RPMI8226 (cell line): ENCODE measurements at regions not wholly inside any gene's neighbourhood (a gene's known extent, or its start where the extent isn't known, plus 50 kb on each side); places are given as distances from the start of the nearest gene placed in this dataset.
"Not testable (repeated sequence)": the region's sequence is repeated elsewhere in the genome, so short reads cannot be mapped to it uniquely, and the experiment has no call there.

Experiments used
- DNase-seq: peaks from one replicate; pipeline ENCODE4 v3.0.0-alpha.2; 2015

DNA sequence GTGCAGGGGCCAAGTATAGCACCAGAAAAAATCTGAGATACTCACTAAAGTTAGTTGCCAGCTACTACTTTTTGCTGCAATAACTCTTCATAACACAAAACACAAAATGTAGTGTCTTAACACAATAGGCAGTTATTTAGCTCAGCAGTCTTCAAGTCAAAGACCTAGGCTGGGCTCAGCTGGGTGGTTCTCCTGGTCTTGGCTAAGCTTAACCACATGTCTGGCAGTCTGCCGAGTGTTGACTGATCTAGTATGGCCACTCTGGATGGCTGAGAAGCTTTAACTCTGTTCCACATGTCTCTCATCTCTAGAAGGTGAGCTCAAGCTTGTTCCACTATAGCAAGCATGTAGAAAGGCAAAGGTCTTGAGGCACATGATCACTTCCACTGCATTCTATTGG lies 451.6 kb downstream of the SOX11 start:
- no peak for DNase-seq

DNA sequence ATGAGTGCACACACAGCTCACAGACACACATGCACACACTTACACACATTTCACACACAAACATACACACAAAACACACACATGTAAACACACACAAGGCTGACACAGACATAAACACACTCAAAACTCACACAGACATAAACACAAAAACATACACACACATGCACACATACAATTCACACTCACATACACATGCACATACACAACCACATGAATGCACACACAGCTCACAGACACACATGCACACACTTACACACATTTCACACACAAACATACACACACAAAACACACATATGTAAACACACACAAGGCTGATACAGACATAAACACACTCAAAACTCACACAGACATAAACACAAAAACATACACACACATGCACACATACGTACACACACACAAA lies 455.0 kb downstream of the SOX11 start:
- DNase-seq: not testable (repeated sequence)

DNA sequence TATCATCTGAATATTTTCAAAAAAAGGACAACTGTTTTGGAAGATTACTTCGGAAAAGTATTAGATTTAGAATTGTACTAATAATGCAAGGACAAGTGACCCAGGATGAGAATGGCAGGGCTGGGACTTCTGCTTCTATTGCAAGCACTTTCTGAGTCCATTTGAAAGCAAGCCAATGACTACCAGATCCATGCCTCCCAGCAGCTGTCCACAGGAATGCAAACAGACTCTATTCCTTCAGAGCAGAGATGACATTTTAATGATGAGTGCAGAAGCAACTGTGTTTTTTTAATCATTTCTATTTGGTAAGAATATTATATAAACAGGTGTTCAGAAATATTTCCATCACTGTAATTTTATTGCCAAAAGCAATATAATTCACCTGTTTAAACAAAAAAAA lies 456.7 kb downstream of the SOX11 start:
- no peak for DNase-seq

DNA sequence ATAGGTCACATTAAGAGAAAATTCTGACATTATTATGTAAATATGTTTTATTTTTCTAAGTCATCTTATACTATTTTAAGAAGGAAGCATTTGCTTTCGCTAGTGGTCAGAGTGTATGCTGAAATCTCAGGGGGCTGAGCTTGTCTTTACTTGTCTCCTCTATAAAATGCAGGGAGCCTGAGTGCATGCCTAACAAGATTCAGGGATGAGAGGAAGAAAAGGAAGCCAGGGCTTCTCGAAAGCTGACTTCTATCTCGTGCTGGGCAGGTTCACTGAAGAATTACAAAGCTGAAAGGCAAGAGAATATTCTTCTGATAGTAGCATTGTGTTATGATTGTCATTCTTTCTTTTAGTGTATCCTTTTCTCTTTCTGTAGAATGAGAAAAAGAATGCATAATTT lies 467.4 kb downstream of the SOX11 start:
- DNase-seq: no peak

DNA sequence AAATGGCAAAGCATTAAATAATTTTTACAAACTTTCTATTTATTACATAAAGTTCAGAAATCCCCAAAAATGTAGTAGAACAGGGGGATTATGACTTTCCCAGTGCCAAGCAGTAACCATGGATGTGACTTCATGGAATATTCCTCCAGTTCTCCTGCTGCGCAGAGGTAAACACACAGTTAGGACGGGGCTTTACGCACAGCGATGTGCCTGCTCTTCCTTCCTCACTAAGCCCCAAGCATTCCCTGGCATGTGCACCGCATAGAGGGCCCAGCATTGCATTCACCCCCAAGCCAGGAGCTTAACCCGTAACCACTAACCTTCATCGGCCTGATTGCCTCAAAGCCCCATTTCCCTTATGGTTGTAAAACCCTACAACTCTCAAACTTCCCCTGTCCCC lies 471.7 kb downstream of the SOX11 start:
- no peak for DNase-seq

DNA sequence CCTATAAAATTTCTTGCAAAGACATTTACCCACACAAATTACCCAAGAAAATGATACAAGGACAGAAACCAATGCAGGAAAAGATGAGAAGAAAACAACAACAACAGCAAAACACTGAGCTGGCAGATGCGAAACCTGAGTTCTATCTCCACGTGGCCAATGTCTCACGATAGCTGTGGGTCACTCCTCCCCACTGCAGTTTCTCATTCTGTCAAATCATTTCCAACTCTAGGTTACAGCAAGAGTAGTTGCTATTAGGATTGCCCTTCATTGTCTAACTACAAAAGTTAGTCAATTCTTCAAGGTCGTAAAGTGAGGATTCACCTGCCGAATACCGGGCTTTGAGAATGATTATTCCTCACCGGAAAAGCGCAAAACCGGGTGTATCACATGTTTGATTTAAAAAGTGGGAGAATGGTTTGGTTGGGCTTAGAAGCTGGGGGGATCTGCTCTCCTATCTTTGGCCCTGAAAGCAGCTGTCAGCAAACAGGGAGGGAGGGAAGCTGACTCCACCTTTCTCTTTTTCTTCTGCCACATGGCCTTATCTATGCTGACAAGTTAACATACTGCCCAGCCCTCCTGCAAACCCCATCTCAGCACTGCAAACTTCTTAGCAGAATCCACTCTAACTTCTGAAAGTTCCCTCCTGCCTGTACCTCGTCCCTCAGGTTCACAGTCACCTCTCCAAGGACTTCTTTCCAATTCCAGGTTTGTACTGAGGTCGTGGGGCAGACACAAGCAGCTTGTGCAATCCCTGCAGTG lies 473.0 kb downstream of the SOX11 start:
- no peak for DNase-seq

DNA sequence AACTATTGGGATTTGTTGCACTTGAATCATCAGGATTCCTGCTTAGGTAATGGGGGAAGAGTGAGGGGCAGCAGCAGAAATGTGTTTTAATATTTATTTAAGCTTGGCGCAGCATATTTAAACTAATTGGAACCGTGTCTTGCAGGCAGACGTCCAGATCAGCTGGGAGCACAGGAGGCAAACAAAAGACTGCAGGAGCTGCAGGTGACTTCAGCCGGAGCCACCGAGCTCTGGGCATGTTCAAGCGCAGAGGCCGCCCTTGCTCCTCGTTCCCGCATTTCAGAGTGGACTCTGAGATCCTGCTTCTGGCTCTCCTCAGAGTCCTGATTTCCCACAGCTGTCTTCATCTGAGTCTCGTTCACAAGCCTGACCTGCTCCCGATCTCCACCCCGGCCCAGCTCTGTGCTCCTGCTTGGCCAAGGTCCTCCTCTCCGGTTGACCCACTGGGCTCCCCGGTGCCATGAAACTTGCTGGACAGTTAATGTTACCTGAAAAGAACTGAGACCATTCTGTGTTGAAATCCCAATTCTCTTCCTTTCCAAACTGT lies 475.5 kb downstream of the SOX11 start:
- DNase-seq: no peak

DNA sequence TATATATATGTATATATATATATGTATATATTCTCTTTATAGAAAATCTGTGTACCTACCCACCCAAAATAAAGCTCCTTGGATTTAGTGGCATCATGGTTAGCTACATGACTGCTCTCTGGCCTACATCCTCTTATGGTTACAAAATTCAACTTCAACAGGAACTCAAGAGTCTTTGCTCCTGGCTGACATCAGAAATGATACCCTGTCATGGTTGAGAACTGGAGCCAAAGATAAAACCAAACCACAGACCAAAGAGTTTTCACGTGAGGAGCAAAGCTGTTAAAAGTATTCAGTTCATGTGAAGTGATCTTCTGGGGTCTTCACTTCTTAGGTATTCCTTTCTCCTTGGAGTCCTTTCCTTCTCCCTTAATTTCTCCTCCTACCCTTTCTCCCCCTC lies 476.3 kb downstream of the SOX11 start:
- DNase-seq: no peak

DNA sequence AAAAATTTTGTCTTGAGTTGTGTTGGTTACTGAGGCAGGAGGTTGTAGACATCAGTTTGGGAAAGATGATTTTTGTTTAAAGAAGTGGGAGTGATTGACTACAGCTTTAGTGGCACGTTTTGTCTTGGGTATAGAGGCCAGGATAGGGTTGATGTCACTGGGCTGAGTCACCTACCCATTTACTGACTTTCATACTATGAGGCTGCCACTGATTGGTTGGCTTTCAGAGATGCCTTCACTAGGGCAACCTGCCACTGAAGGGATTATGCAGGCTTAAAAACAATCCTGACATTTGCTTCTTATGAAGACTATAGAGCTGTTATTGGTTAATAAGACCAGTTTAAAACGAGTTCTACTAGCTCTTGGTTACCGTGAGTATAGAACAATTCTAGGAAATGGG lies 479.1 kb downstream of the SOX11 start:
- DNase-seq: no peak

DNA sequence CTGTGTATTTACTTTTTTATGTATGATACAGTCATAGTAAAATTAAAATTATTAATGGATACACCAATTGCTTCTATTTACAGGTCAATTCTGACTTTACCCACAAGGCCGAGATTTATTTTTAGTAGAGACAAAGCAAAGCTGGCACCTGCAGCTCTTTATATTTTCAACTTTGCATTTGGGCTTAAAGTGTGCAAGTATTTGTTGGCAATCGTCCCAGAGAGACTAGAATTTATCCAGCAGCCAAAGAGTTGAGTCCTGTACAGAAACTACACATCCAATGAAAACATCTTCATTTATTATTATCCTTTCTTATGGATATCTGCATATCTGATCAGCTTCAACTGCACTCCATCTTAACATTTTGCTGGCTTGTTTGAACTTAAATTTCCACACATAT lies 485.6 kb downstream of the SOX11 start:
- DNase-seq: peak; percentile 85

DNA sequence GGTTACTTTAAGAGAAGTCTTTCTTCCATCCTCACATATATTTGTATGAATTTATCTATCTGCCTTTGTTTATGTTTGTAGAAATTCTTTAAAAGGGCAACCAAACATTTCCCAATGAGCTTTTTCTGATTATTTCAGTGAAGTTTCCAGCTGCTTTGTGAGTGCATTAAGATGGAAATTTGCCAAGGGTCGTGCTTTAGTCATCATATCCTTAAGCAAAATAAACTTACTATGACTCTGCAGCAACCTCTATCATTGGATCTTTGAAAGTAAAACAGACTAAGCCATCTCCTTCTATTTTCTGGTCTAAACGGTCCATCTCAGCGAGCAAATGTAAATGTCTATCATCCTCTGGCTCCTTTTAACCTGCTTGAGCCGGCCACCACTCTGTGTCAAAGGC lies 489.3 kb downstream of the SOX11 start:
- peak; percentile 73 for DNase-seq

DNA sequence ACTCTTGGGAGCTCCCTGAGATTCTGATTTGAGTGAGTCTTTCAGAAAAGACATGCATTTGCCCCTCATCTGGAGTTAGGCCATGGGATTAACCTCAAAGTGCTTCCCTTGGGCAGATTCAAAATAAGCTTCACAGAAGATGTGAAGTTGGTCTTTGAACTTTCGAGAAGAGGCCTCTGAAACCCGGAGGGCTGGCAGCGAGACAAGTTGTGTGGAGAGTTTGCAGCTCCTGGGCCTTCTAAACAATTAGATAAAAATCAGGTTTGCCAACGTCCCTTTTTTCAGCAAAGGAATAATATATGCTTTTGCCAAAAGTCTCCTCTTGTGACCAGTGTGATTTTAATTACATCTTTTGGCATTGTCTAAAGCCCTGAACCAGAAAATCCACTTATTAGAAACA lies 489.7 kb downstream of the SOX11 start:
- peak; percentile 84 for DNase-seq

DNA sequence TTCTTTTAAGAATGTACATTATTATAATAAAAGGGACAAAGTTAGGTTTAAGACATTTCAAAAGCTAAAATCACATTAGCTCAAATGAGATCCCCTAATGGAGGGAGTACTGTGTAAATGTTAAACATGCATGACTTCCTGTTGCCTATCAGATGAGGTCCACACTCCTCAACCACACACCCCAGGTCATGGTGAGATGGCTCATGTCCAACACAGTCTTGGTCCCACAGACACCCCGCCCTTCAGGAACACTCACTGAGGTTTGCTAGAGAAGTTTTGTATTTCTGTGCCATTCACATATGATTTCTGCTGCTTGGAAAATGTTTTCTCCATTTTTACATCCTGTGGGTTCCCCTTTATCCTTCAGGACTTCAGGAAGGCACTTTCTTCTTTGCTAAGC lies 491.0 kb downstream of the SOX11 start:
- peak; percentile 78 for DNase-seq

DNA sequence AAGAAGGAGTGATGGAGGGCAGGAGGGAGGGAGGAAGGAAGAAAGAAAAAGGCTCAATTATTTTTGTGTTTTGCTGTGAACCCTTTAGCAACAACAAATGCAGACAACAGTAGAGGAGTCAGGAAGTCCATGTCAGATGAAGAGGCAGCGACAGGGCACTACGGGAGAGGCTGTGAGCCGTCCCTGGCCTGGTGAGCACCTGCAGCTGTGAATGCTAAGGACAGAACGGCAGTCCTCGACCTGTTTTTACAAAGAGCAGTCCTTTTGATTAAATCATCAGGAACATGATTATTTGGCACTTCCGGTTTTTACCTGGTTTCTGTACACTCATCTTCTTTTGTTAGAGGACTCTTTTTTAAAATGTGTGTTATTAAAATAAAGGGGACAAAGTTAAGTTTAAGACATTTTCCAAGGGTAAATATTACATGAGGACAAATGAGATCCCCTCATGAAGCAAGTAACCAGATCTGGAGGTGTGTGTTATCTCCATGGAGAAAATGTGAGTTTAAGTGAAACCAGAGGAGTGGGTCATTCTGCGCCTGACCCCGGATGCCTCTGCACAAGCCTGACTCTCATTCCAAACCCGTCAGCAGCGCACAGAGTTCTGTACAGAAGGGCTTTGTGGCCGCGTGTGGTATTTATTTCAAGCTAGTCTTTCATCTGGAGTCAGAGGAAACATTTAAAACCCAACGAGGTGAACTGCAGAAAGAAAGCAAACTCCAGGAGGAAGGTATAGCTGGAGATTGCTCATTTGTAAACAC lies 492.5 kb downstream of the SOX11 start:
- DNase-seq: peak; percentile 76

DNA sequence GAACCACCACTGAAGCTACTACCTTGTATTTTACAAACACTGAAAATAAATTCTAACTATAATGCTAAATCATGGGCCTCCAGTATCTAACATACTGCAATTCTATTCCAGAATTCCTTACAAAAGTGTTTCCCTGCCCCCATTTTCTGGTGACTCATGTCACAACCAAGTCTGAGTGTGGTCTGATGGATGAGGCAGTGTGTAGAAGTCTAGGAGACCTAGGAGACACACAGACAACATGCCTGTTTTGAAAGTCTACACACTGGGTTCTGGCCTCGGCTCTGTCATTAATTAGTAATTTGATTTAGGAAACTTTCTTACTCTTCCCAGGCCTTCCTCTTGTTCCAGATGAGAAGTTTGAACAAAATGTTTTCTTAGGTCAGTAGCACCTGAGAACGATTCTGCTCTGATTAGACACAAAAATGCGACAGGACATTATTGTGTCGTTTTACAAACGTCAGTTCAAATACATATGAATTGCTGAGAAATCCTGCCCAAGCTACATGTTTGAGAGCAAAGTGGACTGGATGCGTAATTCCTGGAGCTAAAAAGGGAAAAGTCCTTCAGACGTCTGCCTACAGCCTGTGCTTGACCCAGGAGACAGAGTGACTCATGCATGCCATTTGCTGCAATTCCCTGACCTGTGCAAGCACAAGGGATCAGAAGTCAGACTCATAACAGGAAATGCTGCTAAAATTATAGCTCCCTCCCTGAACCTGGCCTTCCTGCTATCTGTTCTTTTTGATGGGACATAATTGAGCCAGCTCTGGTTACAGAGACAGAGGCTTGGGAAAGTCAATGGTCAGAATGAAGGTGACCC lies 494.4 kb downstream of the SOX11 start:
- DNase-seq: no peak

DNA sequence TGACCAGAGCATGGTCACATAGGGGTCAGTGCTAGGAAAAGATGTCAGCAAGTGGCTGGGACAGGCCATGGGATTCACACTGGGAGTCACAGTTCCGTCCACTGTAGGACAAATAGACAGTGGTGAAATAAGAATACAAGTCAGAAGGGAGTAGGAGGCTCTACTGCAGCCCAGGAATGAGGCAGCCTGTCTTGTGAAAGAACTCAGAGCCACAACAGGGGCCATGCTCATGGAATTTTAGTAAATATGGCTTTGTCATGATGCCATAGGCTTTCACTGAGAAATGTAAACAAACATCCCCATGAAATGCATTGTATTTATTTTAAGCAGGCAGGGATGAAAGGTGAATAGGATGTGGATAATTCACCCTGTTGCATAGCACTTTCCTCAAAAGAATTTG lies 504.3 kb downstream of the SOX11 start:
- no peak for DNase-seq

DNA sequence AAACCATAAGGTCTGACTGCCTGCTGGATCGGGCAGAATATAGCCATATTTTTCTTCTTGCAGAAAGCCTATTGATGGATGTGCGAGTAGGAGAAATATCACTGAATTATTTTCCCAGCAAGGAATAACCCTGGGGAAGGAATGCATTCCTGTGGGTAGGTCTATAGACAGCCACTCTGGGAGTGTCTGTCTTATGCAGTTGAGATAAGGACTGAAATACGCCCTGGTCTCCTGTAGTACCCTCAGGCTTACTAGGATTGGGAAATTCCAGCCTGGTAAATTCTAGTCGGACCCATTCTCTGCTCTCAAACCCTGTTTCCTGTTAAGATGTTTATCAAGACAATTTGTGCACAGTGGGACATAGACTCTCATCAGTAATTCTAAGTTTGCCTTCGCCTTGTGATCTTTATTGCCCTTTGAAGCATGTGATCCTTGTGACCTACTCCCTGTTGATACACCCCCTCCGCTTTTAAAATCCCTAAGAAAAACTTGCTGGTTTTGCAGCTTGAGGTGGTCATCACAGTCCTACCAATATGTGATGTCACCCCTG lies 506.3 kb downstream of the SOX11 start:
- not testable (repeated sequence) for DNase-seq

DNA sequence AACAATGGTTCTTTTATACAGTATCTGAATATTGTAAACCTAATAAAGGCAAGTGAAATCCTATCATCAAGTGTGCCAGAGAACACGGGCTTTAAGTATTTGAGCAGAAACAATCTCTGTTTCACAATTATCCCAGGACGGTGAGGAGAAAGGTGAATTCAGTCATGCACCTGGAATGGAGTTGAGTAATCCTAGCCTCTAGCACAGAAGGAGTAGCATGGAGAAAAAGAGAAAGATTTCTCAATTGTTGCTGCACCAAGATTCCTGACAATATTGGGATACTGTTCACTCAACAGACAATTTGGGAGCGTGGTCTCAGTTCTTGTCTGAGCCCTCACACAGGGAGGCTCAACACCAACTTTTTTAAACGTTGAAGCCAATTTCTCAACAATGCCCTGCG lies 510.6 kb downstream of the SOX11 start:
- DNase-seq: no peak

DNA sequence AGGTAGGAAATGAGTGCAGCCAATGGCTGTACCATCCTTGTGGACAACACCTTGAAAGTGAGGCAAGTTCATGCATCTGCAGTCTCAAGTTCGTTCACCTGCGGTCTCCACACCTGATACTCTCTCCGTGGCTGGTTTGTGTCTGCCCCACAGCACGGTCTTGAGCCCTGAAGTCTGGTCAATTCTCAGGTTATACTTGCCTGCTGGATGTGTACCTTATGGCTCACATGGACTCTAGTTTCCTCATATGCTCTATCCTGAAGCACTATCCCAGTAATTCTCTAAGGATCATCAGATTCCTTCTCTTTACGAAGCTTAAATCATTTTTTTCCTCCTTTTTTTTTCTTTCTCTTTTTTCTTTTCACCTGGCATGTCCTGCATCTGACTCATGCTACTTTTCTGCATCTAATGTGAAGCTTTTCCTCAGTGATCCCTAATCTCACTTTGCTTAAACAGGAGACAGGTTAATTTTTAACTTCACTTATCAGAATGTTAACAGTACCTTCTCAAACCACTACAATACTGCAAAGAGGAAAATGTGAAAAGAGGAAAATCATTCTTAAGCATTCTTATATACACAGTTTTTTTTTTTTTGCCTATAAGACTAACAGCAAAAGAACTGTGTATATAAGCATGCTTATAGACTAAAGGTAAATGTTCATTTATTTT lies 511.2 kb downstream of the SOX11 start:
- DNase-seq: no peak

DNA sequence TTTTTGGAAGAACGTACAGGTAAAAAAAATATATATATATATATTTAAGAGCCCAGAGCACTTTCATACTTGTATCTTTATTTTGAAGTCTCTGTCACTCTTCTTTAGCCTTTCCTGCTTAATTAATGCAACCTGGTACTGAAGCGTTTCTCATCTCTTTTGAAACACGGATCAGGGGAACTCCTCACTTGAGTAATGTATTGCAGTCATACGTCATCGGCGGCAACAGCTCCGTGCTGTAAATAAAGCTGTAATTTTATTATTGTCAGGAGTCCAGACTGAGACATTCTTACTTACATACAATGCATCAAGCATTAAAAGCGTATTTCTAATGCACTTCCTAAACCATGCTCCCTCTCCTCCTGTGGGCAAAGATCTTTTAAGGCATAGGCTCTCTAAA lies 514.7 kb downstream of the SOX11 start:
- no peak for DNase-seq

DNA sequence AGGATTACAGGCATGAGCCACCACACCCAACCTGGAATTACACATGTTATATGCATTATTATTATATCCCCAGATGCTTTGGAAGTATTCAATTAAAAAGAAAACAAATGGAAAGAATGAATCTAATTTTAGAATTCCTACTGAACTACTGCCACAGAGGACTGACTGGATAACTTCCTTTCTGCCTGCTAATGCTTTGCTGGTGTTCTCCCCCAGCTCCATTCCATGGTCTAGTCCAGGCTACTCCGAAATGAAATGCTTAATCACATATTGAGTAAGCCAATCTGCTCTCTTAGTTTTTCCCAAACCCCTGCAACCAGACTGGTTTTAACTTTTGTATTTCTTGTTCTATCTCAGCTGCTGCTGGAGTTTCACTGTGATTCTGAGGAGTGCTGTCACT lies 519.1 kb downstream of the SOX11 start:
- DNase-seq: no peak

DNA sequence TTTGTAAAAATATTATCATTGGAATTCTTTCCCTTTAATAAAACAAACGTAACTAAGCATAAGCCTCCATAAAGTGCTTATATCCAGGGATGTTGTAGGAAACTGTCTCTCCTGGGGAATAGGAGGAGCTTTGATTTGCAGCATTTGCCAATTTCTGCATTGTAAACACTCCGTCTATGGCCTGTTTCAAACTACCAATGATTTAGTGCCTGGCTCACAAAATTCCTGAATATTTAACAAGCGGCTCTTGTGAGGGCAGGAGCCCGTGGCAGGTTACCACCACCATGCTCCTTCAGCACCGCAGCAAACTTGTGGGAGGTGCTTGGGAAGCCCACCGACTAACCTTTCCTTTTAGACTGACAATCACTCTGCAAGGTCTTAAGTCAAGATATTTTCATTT lies 520.3 kb downstream of the SOX11 start:
- no peak for DNase-seq
